H1 (cell line): ENCODE measurements at regions not wholly inside any gene's neighbourhood (a gene's known extent, or its start where the extent isn't known, plus 50 kb on each side); places are given as distances from the start of the nearest gene placed in this dataset.

ENCODE experiments used
- CTCF ChIA-PET: fragments of 300-600 bp; sonication (Branson Sonifier 250); formaldehyde crosslinking; loops from one replicate; lab custom pipeline; 2021; ENCODE audit not compliant: partially characterized antibody; lab: Charles Lee
- POLR2A ChIA-PET: fragments of 300-600 bp; sonication (Branson Sonifier 250); formaldehyde crosslinking; loops from one replicate; lab custom pipeline; 2021; ENCODE audit warnings: inconsistent platforms; ENCODE audit not compliant: partially characterized antibody; lab: Charles Lee
- DNase-seq, 2 experiments: peaks; one replicate each; pipeline versions ENCODE4 v3.0.0 to v3.0.0-alpha.2; 2010 to 2022; ENCODE audit warnings: low spot score in 2 of 2, low read depth in 1 of 2, mixed read lengths in 1 of 2
- FAIRE-seq: peaks from 2 replicates; lab custom pipeline; 2011; peaks lifted over from hg19 to GRCh38; lab: Jason Lieb, UNC
- H2AFZ ChIP-seq: 2 replicates; pipeline ENCODE4 v1.8.1; 2012; ENCODE audit warnings: low read length, inconsistent platforms
- H2AK5ac ChIP-seq: 2 replicates; pipeline ENCODE4 v1.6.1; 2013; ENCODE audit warnings: low read depth, low read length
- H2BK120ac ChIP-seq: replicated peaks from 2 replicates; pipeline ENCODE3; 2013; ENCODE audit warnings: low read depth, low read length, inconsistent platforms
- H2BK12ac ChIP-seq: 2 replicates; pipeline ENCODE4 v1.6.1; 2013; ENCODE audit warnings: low read depth, low read length
- H2BK15ac ChIP-seq: 2 replicates; pipeline ENCODE4 v1.6.1; 2013; ENCODE audit warnings: low read length
- H2BK20ac ChIP-seq: 2 replicates; pipeline ENCODE4 v1.6.1; 2013; ENCODE audit warnings: low read length
- H2BK5ac ChIP-seq: 2 replicates; pipeline ENCODE4 v1.6.1; 2013; ENCODE audit warnings: low read depth, low read length
- H3K14ac ChIP-seq: 2 replicates; pipeline ENCODE4 v1.6.1; 2013; ENCODE audit warnings: inconsistent platforms; ENCODE audit not compliant: insufficient read length
- H3K18ac ChIP-seq: 2 replicates; pipeline ENCODE4 v1.6.1; 2013; ENCODE audit warnings: low read length; ENCODE audit errors: extremely low read depth
- H3K23ac ChIP-seq: 2 replicates; pipeline ENCODE4 v1.6.1; 2013; ENCODE audit warnings: inconsistent platforms; ENCODE audit not compliant: insufficient read length
- H3K23me2 ChIP-seq: 2 replicates; pipeline ENCODE4 v1.6.1; 2013; ENCODE audit warnings: low read depth, low read length
- H3K27ac ChIP-seq: 2 replicates; pipeline ENCODE4 v1.6.1; 2011; ENCODE audit warnings: low read depth, low read length, inconsistent platforms
- H3K27me3 ChIP-seq, 4 experiments: replicated peaks in 1 of 4; 1 replicate in 1 of 4; 2 replicates in 3 of 4; pipeline versions ENCODE4 v1.6.1 to v1.8.1; 2011 to 2013; ENCODE audit warnings: low read length in 3 of 4, mild to moderate bottlenecking in 3 of 4, inconsistent platforms in 2 of 4, mixed read lengths in 2 of 4, moderate library complexity in 1 of 4; ENCODE audit not compliant: control insufficient read depth in 3 of 4, insufficient read depth in 3 of 4; ENCODE audit errors: extremely low read depth in 1 of 4
- H3K36me3 ChIP-seq, 4 experiments: 2 replicates each; pipeline versions ENCODE4 v1.6.1 to v1.8.1; 2011 to 2013; ENCODE audit warnings: mild to moderate bottlenecking in 4 of 4, low read length in 3 of 4, moderate library complexity in 2 of 4, control low read depth in 1 of 4, inconsistent platforms in 1 of 4; ENCODE audit not compliant: insufficient read depth in 4 of 4, control insufficient read depth in 2 of 4
- H3K4ac ChIP-seq: replicated peaks from 2 replicates; pipeline ENCODE3; 2013; ENCODE audit warnings: low read length, low read depth, mixed read lengths, inconsistent platforms; ENCODE audit not compliant: insufficient read length
- H3K4me1 ChIP-seq, 4 experiments: replicated peaks in 1 of 4; 1 replicate in 1 of 4; 2 replicates in 3 of 4; pipeline versions ENCODE4 v1.6.1 to v1.8.1; 2011 to 2013; ENCODE audit warnings: low read length in 3 of 4, inconsistent platforms in 2 of 4, mixed read lengths in 1 of 4; ENCODE audit not compliant: insufficient read depth in 4 of 4, control insufficient read depth in 3 of 4
- H3K4me2 ChIP-seq, 2 experiments: 2 replicates each; pipeline versions ENCODE4 v1.6.1 to v1.8.1; 2011 to 2013; ENCODE audit warnings: low read depth in 2 of 2, low read length in 2 of 2, control low read depth in 1 of 2, inconsistent platforms in 1 of 2, mild to moderate bottlenecking in 1 of 2; ENCODE audit not compliant: insufficient read depth in 1 of 2
- H3K4me3 ChIP-seq, 4 experiments: fragments of 200-600, 300-600 bp in 1 of 4; sonication (generic), shearing (Covaris generic), sonication (Bioruptor Twin) in 1 of 4; 2 replicates each; pipeline versions ENCODE4 v1.5.1 to v1.8.1; 2011 to 2016; ENCODE audit warnings: low read length in 4 of 4, low read depth in 3 of 4, control low read depth in 2 of 4, inconsistent platforms in 2 of 4, mild to moderate bottlenecking in 2 of 4, mixed read lengths in 1 of 4, moderate library complexity in 1 of 4; ENCODE audit not compliant: insufficient read depth in 2 of 4; ENCODE audit errors: extremely low read depth in 1 of 4
- H3K56ac ChIP-seq: replicated peaks from 2 replicates; pipeline ENCODE3; 2013; ENCODE audit warnings: low read depth, mild to moderate bottlenecking, mixed read lengths, low read length, inconsistent platforms; ENCODE audit not compliant: insufficient read length
- H3K79me1 ChIP-seq: 2 replicates; pipeline ENCODE4 v1.6.1; 2013; ENCODE audit warnings: low read depth, low read length, control low read depth
- H3K79me2 ChIP-seq, 2 experiments: 2 replicates each; pipeline versions ENCODE4 v1.6.1 to v1.8.1; 2012 to 2013; ENCODE audit warnings: low read length in 2 of 2, mild to moderate bottlenecking in 2 of 2, inconsistent platforms in 1 of 2; ENCODE audit not compliant: insufficient read depth in 2 of 2, control insufficient read depth in 1 of 2
- H3K9ac ChIP-seq, 4 experiments: replicated peaks in 1 of 4; 1 replicate in 1 of 4; 2 replicates in 3 of 4; pipeline versions ENCODE4 v1.6.1 to v1.8.1; 2011 to 2013; ENCODE audit warnings: low read depth in 3 of 4, low read length in 3 of 4, control low read depth in 2 of 4, mild to moderate bottlenecking in 2 of 4, moderate library complexity in 2 of 4, inconsistent platforms in 1 of 4; ENCODE audit errors: extremely low read depth in 1 of 4
- H3K9me3 ChIP-seq, 2 experiments: 2 replicates each; pipeline versions ENCODE4 v1.6.1 to v1.8.1; 2012 to 2013; ENCODE audit warnings: mild to moderate bottlenecking in 2 of 2, moderate library complexity in 2 of 2, control low read depth in 1 of 2, inconsistent platforms in 1 of 2, low read depth in 1 of 2, low read length in 1 of 2, mixed read lengths in 1 of 2; ENCODE audit not compliant: insufficient read depth in 2 of 2
- H4K20me1 ChIP-seq, 2 experiments: replicated peaks in 1 of 2; 2 replicates each; pipeline versions ENCODE3 to v1.8.1; 2011 to 2013; ENCODE audit warnings: inconsistent platforms in 2 of 2, low read length in 2 of 2, mild to moderate bottlenecking in 1 of 2; ENCODE audit not compliant: insufficient read depth in 2 of 2, control insufficient read depth in 1 of 2
- H4K5ac ChIP-seq: 2 replicates; pipeline ENCODE4 v1.6.1; 2013; ENCODE audit warnings: low read length, low read depth, mixed read lengths, inconsistent platforms; ENCODE audit not compliant: insufficient read length
- H4K8ac ChIP-seq: 2 replicates; pipeline ENCODE4 v1.8.0; 2013; ENCODE audit warnings: mild to moderate bottlenecking, moderate library complexity, low read length, inconsistent platforms; ENCODE audit not compliant: insufficient read depth; ENCODE audit errors: extremely low read depth
- H4K91ac ChIP-seq: replicated peaks from 2 replicates; pipeline ENCODE3; 2013; ENCODE audit warnings: low read length, mixed read lengths, inconsistent platforms; ENCODE audit not compliant: insufficient read length
- BACH1 ChIP-seq: IDR thresholded peaks from 2 replicates; pipeline ENCODE4 v1.6.1; 2012; ENCODE audit warnings: low read length, improper control_type of control experiment
- BCL11A ChIP-seq, 2 experiments: IDR thresholded peaks; one replicate each; pipeline ENCODE4 v1.6.1; 2011; ENCODE audit warnings: low read depth in 2 of 2, low read length in 2 of 2, mild to moderate bottlenecking in 2 of 2
- GABPA ChIP-seq: IDR thresholded peaks from 2 replicates; pipeline ENCODE4 v1.6.1; 2011; ENCODE audit warnings: mild to moderate bottlenecking, low read length, moderate library complexity, borderline replicate concordance; ENCODE audit not compliant: insufficient read depth
- HDAC2 ChIP-seq, 2 experiments: fragments of 300-600 bp in 1 of 2; sonication (generic) in 1 of 2; IDR thresholded peaks; 2 replicates each; pipeline ENCODE4 v1.6.1; 2011 to 2012; ENCODE audit warnings: low read depth in 2 of 2, low read length in 2 of 2, mild to moderate bottlenecking in 2 of 2, moderate library complexity in 2 of 2, borderline replicate concordance in 1 of 2, inconsistent platforms in 1 of 2
- JUN ChIP-seq: IDR thresholded peaks from 2 replicates; pipeline ENCODE4 v1.6.1; 2011; ENCODE audit warnings: low read depth, mild to moderate bottlenecking, improper control_type of control experiment, low read length
- NANOG ChIP-seq: IDR thresholded peaks from 2 replicates; pipeline ENCODE4 v1.6.1; 2011; ENCODE audit warnings: low read length, low read depth, mild to moderate bottlenecking, inconsistent platforms; ENCODE audit not compliant: insufficient read depth, poor library complexity, severe bottlenecking
- PHF8 ChIP-seq: fragments of 200-600 bp; sonication (generic); conservative IDR thresholded peaks from 2 replicates; pipeline ENCODE4 v1.7.1; 2012; ENCODE audit warnings: low read depth, mild to moderate bottlenecking, inconsistent platforms, low read length, moderate library complexity
- POLR2A ChIP-seq, 2 experiments: IDR thresholded peaks; 1 replicate in 1 of 2; 2 replicates in 1 of 2; pipeline ENCODE4 v1.6.1; 2011; ENCODE audit warnings: low read depth in 2 of 2, low read length in 2 of 2, mild to moderate bottlenecking in 2 of 2; ENCODE audit errors: control extremely low read depth in 1 of 2
- RAD21 ChIP-seq, 2 experiments: IDR thresholded peaks in 1 of 2; conservative IDR thresholded peaks in 1 of 2; 2 replicates each; pipeline ENCODE4 v1.6.1; 2011; ENCODE audit warnings: low read depth in 2 of 2, low read length in 2 of 2, improper control_type of control experiment in 1 of 2, inconsistent platforms in 1 of 2, mild to moderate bottlenecking in 1 of 2, moderate library complexity in 1 of 2
- SIX5 ChIP-seq: IDR thresholded peaks from 2 replicates; pipeline ENCODE4 v1.6.1; 2011; ENCODE audit warnings: mild to moderate bottlenecking, low read depth, low read length
- TAF7 ChIP-seq: optimal IDR thresholded peaks from 2 replicates; pipeline ENCODE3; 2011; ENCODE audit warnings: low read depth, mild to moderate bottlenecking, inconsistent platforms, low read length, moderate library complexity, borderline replicate concordance
- TBP ChIP-seq: IDR thresholded peaks from 2 replicates; pipeline ENCODE4 v1.6.1; 2011; ENCODE audit warnings: low read depth, low read length, improper control_type of control experiment
- TCF12 ChIP-seq: IDR thresholded peaks from 2 replicates; pipeline ENCODE4 v1.6.1; 2011; ENCODE audit warnings: low read depth, mild to moderate bottlenecking, low read length
- WGBS, 2 experiments: shearing (Covaris generic) in 1 of 2; methylation state at CpG; one replicate each; pipeline versions ENCODE4 v1.1.6 to v1.1.7; 2013 to 2015; ENCODE audit warnings: low lambda C conversion rate in 2 of 2, mixed read lengths in 2 of 2, inconsistent platforms in 1 of 2, low coverage in 1 of 2, missing lambda C conversion rate in 1 of 2; ENCODE audit not compliant: insufficient replicate concordance in 2 of 2, insufficient coverage in 1 of 2, insufficient read length in 1 of 2; ENCODE audit errors: extremely low coverage in 1 of 2, missing lambda C conversion rate in 1 of 2; 5-methylcytosine and 5-hydroxymethylcytosine counted together

- Histone ChIP-seq H3K14ac (no peak overlapping the region), H3K18ac (no peak overlapping the region), H3K27me3 (no peaks in the 10 kb centered on the region), H3K4me3 (no peak overlapping the region), H4K20me1 (no peaks in the 10 kb centered on the region), H4K5ac (no peak overlapping the region), H3K9me3 (no peaks in the 10 kb centered on the region), H2AK5ac (no peak overlapping the region), H2BK12ac (no peak overlapping the region), H2BK15ac (no peak overlapping the region), H3K23me2 (no peaks in the 10 kb centered on the region), H2BK5ac (no peak overlapping the region), H3K79me1 (no peaks in the 10 kb centered on the region), H3K23ac (no peak overlapping the region), H4K8ac (no peak overlapping the region), H3K4me1 (no peaks in the 10 kb centered on the region), H3K4me2 (no peak overlapping the region), H3K79me2 (no peaks in the 10 kb centered on the region), H2AFZ (no peak overlapping the region), H4K91ac (no peak overlapping the region), H2BK20ac (no peak overlapping the region), H3K56ac (no peak overlapping the region), H3K9ac (no peak overlapping the region), H3K4ac (no peak overlapping the region), H3K27ac (no peak overlapping the region), H3K36me3 (no peaks in the 10 kb centered on the region), H2BK120ac (no peak overlapping the region)
- ChIA-PET POLR2A (no interaction called here), CTCF (no interaction called here)
- no peak for DNase-seq
- WGBS, 2 experiments: 100% methylated on average over 2 of the region's 2 CpGs; no CpG with 5 or more reads in 1 of the 2 experiments
- no peak for FAIRE-seq
- TF ChIP-seq TCF12: no peak
- no peak for TF ChIP-seq NANOG
- TF ChIP-seq SIX5: no peak
- no peak for TF ChIP-seq POLR2A (IDR thresholded peaks at IDR 0.05; ENCODE audit: control extremely low read depth in 1 of 2, low read depth in 2 of 2, low read length in 2 of 2)
- no peak for TF ChIP-seq JUN
- TF ChIP-seq TAF7: no peak
- no peak for TF ChIP-seq BACH1
- no peak for TF ChIP-seq PHF8
- TF ChIP-seq GABPA: no peak
- no peak for TF ChIP-seq HDAC2 (IDR thresholded peaks at IDR 0.05; ENCODE audit: borderline replicate concordance in 1 of 2, low read depth in 2 of 2, low read length in 2 of 2)
- no peak for TF ChIP-seq RAD21 (IDR thresholded peaks at IDR 0.05 in 1 of 2, conservative IDR thresholded peaks at IDR 0.05 in 1 of 2; ENCODE audit: low read depth in 2 of 2, low read length in 2 of 2)
- TF ChIP-seq TBP: no peak
- TF ChIP-seq BCL11A (IDR thresholded peaks at IDR 0.05; ENCODE audit: low read depth in 2 of 2, low read length in 2 of 2): no peak
Observed at GRCh38 chrY:7730664-7731063, 819.1 kb upstream of the AMELY start.
